ENCODE measurements at regions not wholly inside any gene's neighbourhood (a gene's known extent, or its start where the extent isn't known, plus 50 kb on each side); places are given as distances from the start of the nearest gene placed in this dataset.

- DNase-seq, result no peak
Measured at GRCh38 chr4:166366012-166366411, 493.0 kb downstream of the TLL1 start.

GRCh38 chr4:166377578-166377977 lies 504.5 kb downstream of the TLL1 start:
- DNase-seq, result no peak

GRCh38 chr4:166386491-166387360 lies 513.7 kb downstream of the TLL1 start:
- DNase-seq, result no peak

- no peak for DNase-seq
Measured at GRCh38 chr4:166391501-166391900, 518.5 kb downstream of the TLL1 start.

GRCh38 chr4:166399021-166399420 lies 526.0 kb downstream of the TLL1 start:
- DNase-seq, result no peak

GRCh38 chr4:166400270-166400894 lies 527.3 kb downstream of the TLL1 start:
- no peak for DNase-seq

- no peak for DNase-seq
Measured at GRCh38 chr4:166413356-166413755, 540.3 kb downstream of the TLL1 start.

- no peak for DNase-seq
Measured at GRCh38 chr4:166414431-166414830, 541.4 kb downstream of the TLL1 start.

GRCh38 chr4:166415749-166416148 lies 542.7 kb downstream of the TLL1 start:
- DNase-seq, result no peak

GRCh38 chr4:166421556-166422156 lies 548.6 kb downstream of the TLL1 start:
- no peak for DNase-seq

- DNase-seq, result no peak
Measured at GRCh38 chr4:166422475-166422874, 549.4 kb downstream of the TLL1 start.

GRCh38 chr4:166426300-166426863 lies 553.3 kb downstream of the TLL1 start:
- DNase-seq, result no peak

- DNase-seq, result no peak
Measured at GRCh38 chr4:166432125-166432524, 559.1 kb downstream of the TLL1 start.

- DNase-seq, result no peak
Measured at GRCh38 chr4:166432842-166433241, 559.8 kb downstream of the TLL1 start.

GRCh38 chr4:166435449-166435848 lies 562.4 kb downstream of the TLL1 start:
- no peak for DNase-seq

GRCh38 chr4:166458756-166459155 lies 585.7 kb downstream of the TLL1 start:
- no peak for DNase-seq

GRCh38 chr4:166459621-166460020 lies 586.6 kb downstream of the TLL1 start:
- no peak for DNase-seq

GRCh38 chr4:166460769-166461550 lies 587.9 kb downstream of the TLL1 start:
- no peak for DNase-seq

- no peak for DNase-seq
Measured at GRCh38 chr4:166481055-166481454, 608.0 kb downstream of the TLL1 start.

GRCh38 chr4:166481739-166482138 lies 608.7 kb downstream of the TLL1 start:
- no peak for DNase-seq

GRCh38 chr4:166482758-166483157 lies 609.7 kb downstream of the TLL1 start:
- no peak for DNase-seq

GRCh38 chr4:166491635-166492034 lies 618.6 kb downstream of the TLL1 start:
- no peak for DNase-seq

GRCh38 chr4:166493924-166494345 lies 620.9 kb downstream of the TLL1 start:
- DNase-seq, result no peak

Data from activated CD4-positive, alpha-beta T cell treated with anti-CD3 and anti-CD28 coated beads, Interleukin-10, Interleukin-2, amounts not matched to agents 100 ng/mL and 50 ng/mL, durations not matched to agents 16 hours and 8 hours (primary cell).